HUES48 (cell line): ENCODE measurements at regions not wholly inside any gene's neighbourhood (a gene's known extent, or its start where the extent isn't known, plus 50 kb on each side); places are given as distances from the start of the nearest gene placed in this dataset.
"Not testable (repeated sequence)": the region's sequence is repeated elsewhere in the genome, so short reads cannot be mapped to it uniquely, and the experiment has no call there.

Experiments
- H3K27ac ChIP-seq: one replicate; pipeline ENCODE4 v1.7.0; 2013; ENCODE audit warnings: low read depth, low read length, inconsistent platforms
- H3K27me3 ChIP-seq: 2 replicates; pipeline ENCODE4 v1.6.1; 2013; ENCODE audit warnings: mild to moderate bottlenecking, low read length; ENCODE audit not compliant: control insufficient read depth, insufficient read depth
- H3K36me3 ChIP-seq: 2 replicates; pipeline ENCODE4 v1.6.1; 2013; ENCODE audit warnings: low read length; ENCODE audit not compliant: control insufficient read depth, insufficient read depth
- H3K4me1 ChIP-seq: 2 replicates; pipeline ENCODE4 v1.6.1; 2013; ENCODE audit warnings: mild to moderate bottlenecking, low read length; ENCODE audit not compliant: control insufficient read depth, insufficient read depth
- H3K4me3 ChIP-seq: 2 replicates; pipeline ENCODE4 v1.5.1; 2013; ENCODE audit warnings: mild to moderate bottlenecking, low read depth, low read length
- H3K9ac ChIP-seq: 2 replicates; pipeline ENCODE4 v1.6.1; 2013; ENCODE audit warnings: mild to moderate bottlenecking, low read depth, low read length, moderate library complexity
- H3K9me3 ChIP-seq: 2 replicates; pipeline ENCODE4 v1.6.1; 2013; ENCODE audit warnings: low read length; ENCODE audit not compliant: control insufficient read depth, insufficient read depth

GRCh38 chr6:26861913-26862312, 202.4 kb upstream of the ZNF322 start:
- not testable (repeated sequence) for H3K27ac ChIP-seq, H3K36me3 ChIP-seq, H3K9ac ChIP-seq, H3K4me3 ChIP-seq, H3K9me3 ChIP-seq, H3K27me3 ChIP-seq, H3K4me1 ChIP-seq

- not testable (repeated sequence) for H3K27me3 ChIP-seq, H3K27ac ChIP-seq, H3K36me3 ChIP-seq, H3K4me3 ChIP-seq, H3K9ac ChIP-seq, H3K4me1 ChIP-seq, H3K9me3 ChIP-seq
Measured at GRCh38 chr6:26863641-26864040, 204.1 kb upstream of the ZNF322 start.

GRCh38 chr6:26898785-26899184, 239.2 kb upstream of the ZNF322 start:
- not testable (repeated sequence) for H3K4me3 ChIP-seq, H3K9ac ChIP-seq, H3K27ac ChIP-seq, H3K27me3 ChIP-seq, H3K36me3 ChIP-seq, H3K4me1 ChIP-seq, H3K9me3 ChIP-seq

- not testable (repeated sequence) for H3K27me3 ChIP-seq, H3K9ac ChIP-seq, H3K36me3 ChIP-seq, H3K27ac ChIP-seq, H3K4me1 ChIP-seq, H3K9me3 ChIP-seq, H3K4me3 ChIP-seq
Measured at GRCh38 chr6:26924206-26924605, 264.7 kb upstream of the ZNF322 start.

- not testable (repeated sequence) for H3K4me1 ChIP-seq, H3K9me3 ChIP-seq, H3K4me3 ChIP-seq, H3K9ac ChIP-seq, H3K27ac ChIP-seq, H3K27me3 ChIP-seq, H3K36me3 ChIP-seq
Measured at GRCh38 chr6:26928190-26928589, 268.6 kb upstream of the ZNF322 start.

GRCh38 chr6:26937258-26937657, 277.7 kb upstream of the ZNF322 start:
- H3K27me3 ChIP-seq, H3K4me1 ChIP-seq, H3K36me3 ChIP-seq, H3K9me3 ChIP-seq, H3K27ac ChIP-seq, H3K9ac ChIP-seq, H3K4me3 ChIP-seq: not testable (repeated sequence)

- not testable (repeated sequence) for H3K36me3 ChIP-seq, H3K27ac ChIP-seq, H3K4me3 ChIP-seq, H3K27me3 ChIP-seq, H3K4me1 ChIP-seq, H3K9ac ChIP-seq, H3K9me3 ChIP-seq
Measured at GRCh38 chr6:26951211-26951610, 291.7 kb upstream of the ZNF322 start.

- not testable (repeated sequence) for H3K36me3 ChIP-seq, H3K4me1 ChIP-seq, H3K9ac ChIP-seq, H3K27me3 ChIP-seq, H3K9me3 ChIP-seq
- Histone ChIP-seq H3K4me3 (peak overlapping the region; percentile 63), H3K27ac (peak overlapping the region; percentile 73)
Measured at GRCh38 chr6:26956078-26956600, 291.4 kb upstream of the PRSS16 start.

- not testable (repeated sequence) for H3K4me1 ChIP-seq, H3K27me3 ChIP-seq, H3K9ac ChIP-seq, H3K9me3 ChIP-seq, H3K36me3 ChIP-seq
- Histone ChIP-seq H3K27ac (peak overlapping the region; percentile 73), H3K4me3 (peak overlapping the region; percentile 63)
Measured at GRCh38 chr6:26956601-26957184, 290.8 kb upstream of the PRSS16 start.

GRCh38 chr6:26957399-26958127, 289.9 kb upstream of the PRSS16 start:
- H3K27ac ChIP-seq, H3K4me1 ChIP-seq, H3K27me3 ChIP-seq, H3K9ac ChIP-seq, H3K36me3 ChIP-seq, H3K9me3 ChIP-seq: not testable (repeated sequence)
- peak overlapping the region; percentile 63 for H3K4me3 ChIP-seq

GRCh38 chr6:26961236-26961635, 286.3 kb upstream of the PRSS16 start:
- not testable (repeated sequence) for H3K4me3 ChIP-seq, H3K9ac ChIP-seq, H3K27me3 ChIP-seq, H3K4me1 ChIP-seq, H3K27ac ChIP-seq, H3K36me3 ChIP-seq, H3K9me3 ChIP-seq
